ENCODE measurements at regions not wholly inside any gene's neighbourhood (a gene's known extent, or its start where the extent isn't known, plus 50 kb on each side); places are given as distances from the start of the nearest gene placed in this dataset.
"Not testable (repeated sequence)": the region's sequence is repeated elsewhere in the genome, so short reads cannot be mapped to it uniquely, and the experiment has no call there.

GRCh38 chr2:155895016-155895415, 437.5 kb downstream of the NR4A2 start:
- TF ChIP-seq CTCF (IDR thresholded peaks at IDR 0.05; ENCODE audit: borderline replicate concordance), result no peak
- Histone ChIP-seq H3K9me3 (replicated peaks) (peaks cover 12% of the 10 kb centered on the region), H3K4me3 (no peak overlapping the region), H3K36me3 (no peaks in the 10 kb centered on the region), H3K27ac (replicated peaks) (no peak overlapping the region), H3K4me1 (no peaks in the 10 kb centered on the region), H3K27me3 (ENCODE audit: low read depth) (no peaks in the 10 kb centered on the region)
- intact Hi-C loops (cut with micrococcal nuclease), result no loop called here
- DNase-seq, result no peak

DNA sequence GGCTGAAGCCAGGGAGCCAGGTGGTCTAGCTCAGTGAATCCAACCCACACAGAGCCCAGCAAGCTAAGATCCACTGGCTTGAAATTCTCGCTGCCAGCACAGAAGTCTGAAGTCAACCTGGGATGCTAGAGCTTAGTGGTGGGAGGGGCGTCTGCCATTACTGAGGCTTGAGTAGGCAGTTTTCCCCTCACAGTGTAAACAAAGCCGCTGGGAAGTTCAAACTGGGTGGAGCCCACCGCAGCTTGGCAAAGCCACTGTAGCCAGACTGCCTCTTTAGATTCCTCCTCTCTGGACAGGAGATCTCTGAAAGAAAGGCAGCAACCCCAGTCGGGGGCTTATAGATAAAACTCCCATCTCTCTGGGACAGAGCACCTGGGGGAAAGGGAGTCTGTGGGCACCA, 452.1 kb downstream of the NR4A2 start:
- peaks cover 74% of the 10 kb centered on the region for H3K9me3 ChIP-seq (replicated peaks)
- DNase-seq; H3K4me1 ChIP-seq; H3K27me3 ChIP-seq (ENCODE audit: low read depth); H3K27ac ChIP-seq (replicated peaks); H3K36me3 ChIP-seq; intact Hi-C loops (cut with micrococcal nuclease); H3K4me3 ChIP-seq: not testable (repeated sequence)

DNA sequence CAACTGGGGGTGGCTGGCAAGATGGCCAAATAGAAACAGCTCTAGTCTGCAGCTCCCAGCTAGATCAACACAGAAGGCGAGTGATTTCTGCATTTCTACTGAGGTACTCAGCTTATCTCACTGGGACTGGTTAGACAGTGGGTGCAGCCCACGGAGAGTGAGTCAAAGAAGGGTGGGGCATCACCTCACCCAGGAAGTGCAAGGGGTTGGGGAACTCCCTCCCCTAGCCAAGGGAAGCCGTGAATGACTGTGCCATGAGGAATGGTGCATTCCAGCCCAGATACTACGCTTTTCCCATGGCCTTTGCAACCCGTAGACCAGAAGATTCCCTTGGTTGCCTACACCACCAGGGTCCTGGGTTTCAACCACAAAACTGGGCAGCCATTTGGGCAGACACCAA, 452.6 kb downstream of the NR4A2 start:
- intact Hi-C loops (cut with micrococcal nuclease); H3K36me3 ChIP-seq; DNase-seq; H3K27me3 ChIP-seq (ENCODE audit: low read depth); H3K27ac ChIP-seq (replicated peaks); H3K4me1 ChIP-seq; H3K4me3 ChIP-seq: not testable (repeated sequence)
- H3K9me3 ChIP-seq (replicated peaks), result peaks cover 74% of the 10 kb centered on the region

DNA sequence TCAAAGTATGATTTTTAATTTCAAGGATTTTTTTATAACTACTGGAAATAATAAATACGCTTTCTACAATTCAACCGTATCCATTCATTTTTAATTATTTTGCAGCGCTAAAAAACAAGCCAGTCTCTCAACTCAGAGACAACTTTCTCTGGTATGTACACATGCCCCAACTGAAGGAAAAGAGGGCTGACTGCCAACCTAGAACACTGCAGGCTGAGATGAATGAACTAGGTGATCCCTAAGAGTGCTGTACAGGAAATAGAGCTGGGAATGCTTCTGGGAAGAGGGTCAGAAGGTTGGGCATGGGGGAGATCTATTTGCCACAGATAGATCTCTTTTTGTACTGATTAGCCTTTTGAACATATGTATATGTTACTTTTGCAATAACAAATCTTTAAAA, 460.1 kb downstream of the NR4A2 start:
- no peak overlapping the region for H3K27ac ChIP-seq (replicated peaks)
- no peak for TF ChIP-seq CTCF (IDR thresholded peaks at IDR 0.05; ENCODE audit: borderline replicate concordance)
- intact Hi-C loops (cut with micrococcal nuclease), result no loop called here
- no peaks in the 10 kb centered on the region for H3K27me3 ChIP-seq (ENCODE audit: low read depth)
- no peak for DNase-seq
- H3K4me3 ChIP-seq, result no peak overlapping the region
- no peaks in the 10 kb centered on the region for H3K36me3 ChIP-seq
- H3K9me3 ChIP-seq (replicated peaks), result peaks cover 41% of the 10 kb centered on the region
- no peaks in the 10 kb centered on the region for H3K4me1 ChIP-seq

DNA sequence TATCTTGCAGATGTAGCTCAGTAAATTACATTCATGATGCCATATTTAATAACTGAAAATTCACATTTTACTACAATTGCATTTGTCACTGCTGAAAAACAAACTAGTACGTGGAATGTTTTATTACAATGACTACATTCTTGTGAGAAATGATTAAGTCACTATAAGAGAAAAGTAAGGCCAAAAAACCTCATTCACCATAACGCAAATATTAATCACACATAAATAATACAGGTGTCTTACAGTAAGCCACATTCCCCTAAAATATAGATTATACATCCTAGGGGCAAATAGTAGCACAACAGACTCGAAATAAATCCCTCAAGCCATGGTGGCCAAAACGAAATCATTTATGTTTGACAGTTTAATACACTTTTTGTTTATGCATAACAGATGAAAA, 460.6 kb downstream of the NR4A2 start:
- Histone ChIP-seq H3K4me1 (no peaks in the 10 kb centered on the region), H3K36me3 (no peaks in the 10 kb centered on the region), H3K4me3 (no peak overlapping the region), H3K27me3 (ENCODE audit: low read depth) (no peaks in the 10 kb centered on the region), H3K27ac (replicated peaks) (no peak overlapping the region), H3K9me3 (replicated peaks) (peaks cover 39% of the 10 kb centered on the region)
- intact Hi-C loops (cut with micrococcal nuclease), result no loop called here
- DNase-seq, result no peak
- no peak for TF ChIP-seq CTCF (IDR thresholded peaks at IDR 0.05; ENCODE audit: borderline replicate concordance)

- intact Hi-C loops (cut with micrococcal nuclease), result no loop called here
- H3K4me1 ChIP-seq, result no peaks in the 10 kb centered on the region
Measured at GRCh38 chr2:155867564-155867963, 465.0 kb downstream of the NR4A2 start.

More at GRCh38 chr2:155867564-155867963, 465.0 kb downstream of the NR4A2 start:
- no peak for TF ChIP-seq CTCF (IDR thresholded peaks at IDR 0.05; ENCODE audit: borderline replicate concordance)
- H3K36me3 ChIP-seq, result no peaks in the 10 kb centered on the region
- DNase-seq, result no peak
- H3K4me3 ChIP-seq, result no peak overlapping the region
- no peak overlapping the region for H3K27ac ChIP-seq (replicated peaks)
- H3K27me3 ChIP-seq (ENCODE audit: low read depth), result no peaks in the 10 kb centered on the region
- H3K9me3 ChIP-seq (replicated peaks), result no peaks in the 10 kb centered on the region

All from left ventricle myocardium inferior (tissue), 1 donor.